ENCODE measurements at regions not wholly inside any gene's neighbourhood (a gene's known extent, or its start where the extent isn't known, plus 50 kb on each side); places are given as distances from the start of the nearest gene placed in this dataset.
A peak's percentile ranks its signal among the peaks of the same experiment; 100 is the strongest.

DNA sequence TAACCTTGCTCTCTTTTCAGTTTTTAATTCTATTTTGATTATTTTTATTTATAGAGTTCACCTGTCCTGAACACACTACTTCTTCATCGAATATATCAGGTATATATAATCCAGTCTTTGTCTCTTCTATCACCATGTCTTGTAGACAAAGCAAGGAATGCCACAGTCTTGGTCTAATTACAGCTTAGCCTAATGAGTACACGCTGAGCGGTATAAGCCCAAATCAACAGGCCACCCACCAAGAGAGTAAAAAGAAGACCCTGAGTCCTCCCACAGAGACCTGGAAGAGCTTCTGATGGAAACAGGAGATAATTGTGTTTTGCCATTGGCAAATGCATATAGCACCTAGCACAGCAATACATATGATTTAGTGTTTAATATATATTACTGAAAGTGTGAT lies 68.7 kb upstream of the TCF21 start (continued):
- no peak for TF ChIP-seq TRIM28 (IDR thresholded peaks at IDR 0.05)
- TF ChIP-seq SMARCE1 (IDR thresholded peaks at IDR 0.05), result no peak

DNA sequence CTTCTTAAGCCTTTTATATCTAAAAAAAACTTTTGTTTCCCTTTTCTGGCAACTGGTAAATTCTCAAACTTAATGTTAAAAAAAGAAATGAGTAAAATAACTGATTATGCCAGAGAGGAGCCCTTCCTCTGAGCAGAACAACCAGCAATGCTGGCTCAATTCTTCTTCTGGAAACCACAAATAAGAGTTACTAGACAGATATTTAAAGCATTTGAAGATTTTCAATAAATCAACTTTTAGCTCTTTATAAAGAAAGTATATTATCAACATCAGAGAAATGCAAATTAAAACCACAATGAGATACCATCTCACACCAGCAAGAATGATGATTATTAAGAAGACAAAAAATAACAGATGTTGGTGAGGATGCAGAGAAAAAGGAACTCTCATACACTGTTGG lies 61.1 kb upstream of the TCF21 start:
- in situ Hi-C loops (cut with MboI) (loop anchor here (10.0 kb wide), 1 partner anchor 263 kb away; no protein-coding TSS in a partner anchor), intact Hi-C loops (cut with micrococcal nuclease) (no loop called here)

DNA sequence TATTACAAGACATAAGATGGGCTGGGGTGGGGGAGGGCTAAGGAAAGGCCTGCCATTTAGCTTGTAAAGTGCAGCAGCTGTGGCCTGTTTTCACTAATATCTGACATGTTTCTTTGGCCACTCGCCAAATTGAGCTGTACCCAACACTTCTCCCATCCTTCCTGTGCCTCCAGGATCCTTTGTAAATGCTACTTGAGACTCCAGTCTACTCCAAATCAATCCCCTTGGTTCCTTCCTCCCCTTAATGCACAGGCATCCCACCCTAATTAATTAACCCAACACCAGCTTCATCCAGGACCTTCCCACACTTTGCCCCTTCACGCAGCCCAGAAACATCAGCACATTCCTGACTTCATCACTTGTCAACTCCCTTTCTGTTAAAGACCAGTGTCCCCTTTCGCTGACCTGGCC lies 55.0 kb upstream of the TCF21 start:
- Histone ChIP-seq H3K9me3 (replicated peaks; ENCODE audit: control insufficient read depth, insufficient read depth, low read depth, low read length) (no peaks in the 10 kb centered on the region), H3K9me1 (ENCODE audit: control insufficient read depth, insufficient read depth, low read length) (no peaks in the 10 kb centered on the region), H4K20me1 (replicated peaks; ENCODE audit: control insufficient read depth, insufficient read depth, low read length) (no peaks in the 10 kb centered on the region), H3K27me3 (ENCODE audit: control insufficient read depth in 2 of 2, insufficient read depth in 2 of 2, low read length in 2 of 2) (no peaks in the 10 kb centered on the region; a peak in 2 of 5 replicates), H3K79me2 (ENCODE audit: control insufficient read depth, insufficient read depth, low read length) (no peaks in the 10 kb centered on the region), H3K36me3 (ENCODE audit: control insufficient read depth, insufficient read depth, low read length) (no peaks in the 10 kb centered on the region), H3K4me3 (no peak overlapping the region), H3K4me1 (replicated peaks in 1 of 2; ENCODE audit: control insufficient read depth in 2 of 2, insufficient read depth in 2 of 2, low read length in 2 of 2) (peaks cover 0 to 5% of the 10 kb centered on the region in 2 experiments; a peak in 2 of 5 replicates), H2AFZ (ENCODE audit: low read depth, low read length) (no peak overlapping the region), H3K27ac (ENCODE audit: extremely low read depth, low read depth, low read length) (no peak overlapping the region), H3K9ac (ENCODE audit: insufficient read depth in 1 of 2, low read depth in 2 of 2, low read length in 2 of 2) (no peak overlapping the region), H3K4me2 (ENCODE audit: insufficient read depth, low read length) (no peak overlapping the region)
- ChIA-PET CTCF (ENCODE audit: low intra/inter-chr PET ratio) (no interaction called here), POLR2A (interaction anchor here (0.6 kb wide), 1 partner anchor 941 kb away, joined by 3 read pairs; no protein-coding TSS in a partner anchor)
- no peak for DNase-seq (ENCODE audit: extremely low read depth in 1 of 4, low spot score in 3 of 4)
- TF ChIP-seq NFIC (IDR thresholded peaks at IDR 0.05) (peak; percentile 42; the same call in 1 of the 2 replicates), CREB1 (IDR thresholded peaks at IDR 0.05) (no peak), CREB1 (CRISPR knock-in tag; IDR thresholded peaks at IDR 0.05) (no peak), NONO (IDR thresholded peaks at IDR 0.05; ENCODE audit: low read depth in 2 of 2, low read length in 1 of 2) (no peak), NELFE (IDR thresholded peaks at IDR 0.05; ENCODE audit: insufficient read depth, insufficient read length) (no peak)
- in situ Hi-C loops (cut with MboI), result no loop called here
- WGBS (ENCODE audit: insufficient coverage, low coverage, missing lambda C conversion rate), result 1% methylated on average over 3 of the region's 3 CpGs
- FAIRE-seq, result no peak
- intact Hi-C loops (cut with micrococcal nuclease), result no loop called here
- ATAC-seq, result no peak
- BruUV-seq (replicated peaks), result no TSS peak

More for the DNA sequence above, 61.1 kb upstream of the TCF21 start:
- Histone ChIP-seq H3K27me3 (ENCODE audit: control insufficient read depth in 2 of 2, insufficient read depth in 2 of 2, low read length in 2 of 2) (no peaks in the 10 kb centered on the region; a peak in 1 of 5 replicates), H3K27ac (ENCODE audit: extremely low read depth, low read depth, low read length) (no peak overlapping the region), H3K9me3 (replicated peaks; ENCODE audit: control insufficient read depth, insufficient read depth, low read depth, low read length) (no peaks in the 10 kb centered on the region), H3K9ac (ENCODE audit: insufficient read depth in 1 of 2, low read depth in 2 of 2, low read length in 2 of 2) (no peak overlapping the region), H3K4me2 (ENCODE audit: insufficient read depth, low read length) (no peak overlapping the region), H3K4me3 (no peak overlapping the region), H3K4me1 (replicated peaks in 1 of 2; ENCODE audit: control insufficient read depth in 2 of 2, insufficient read depth in 2 of 2, low read length in 2 of 2) (no peaks in the 10 kb centered on the region), H4K20me1 (replicated peaks; ENCODE audit: control insufficient read depth, insufficient read depth, low read length) (no peaks in the 10 kb centered on the region), H3K36me3 (ENCODE audit: control insufficient read depth, insufficient read depth, low read length) (no peaks in the 10 kb centered on the region), H2AFZ (ENCODE audit: low read depth, low read length) (no peak overlapping the region), H3K9me1 (ENCODE audit: control insufficient read depth, insufficient read depth, low read length) (no peaks in the 10 kb centered on the region), H3K79me2 (ENCODE audit: control insufficient read depth, insufficient read depth, low read length) (no peaks in the 10 kb centered on the region)
- no peak for FAIRE-seq
- ChIA-PET POLR2A (no interaction called here), CTCF (ENCODE audit: low intra/inter-chr PET ratio) (no interaction called here)
- DNase-seq (ENCODE audit: extremely low read depth in 1 of 4, low spot score in 3 of 4), result no peak
- TF ChIP-seq ARID2 (IDR thresholded peaks at IDR 0.05) (no peak), DACH1 (IDR thresholded peaks at IDR 0.05; ENCODE audit: partially characterized antibody) (no peak), FOXA1 (IDR thresholded peaks at IDR 0.05; ENCODE audit: borderline replicate concordance) (no peak), WHSC1 (IDR thresholded peaks at IDR 0.05; ENCODE audit: low read length) (no peak)
- BruUV-seq (replicated peaks), result no TSS peak
- no peak for ATAC-seq

Data from K562 (cell line).